GM20000 (cell line): ENCODE measurements at regions not wholly inside any gene's neighbourhood (a gene's known extent, or its start where the extent isn't known, plus 50 kb on each side); places are given as distances from the start of the nearest gene placed in this dataset.

ENCODE experiments used
- DNase-seq: peaks from one replicate; pipeline ENCODE4 v3.0.0; 2012; ENCODE audit warnings: low spot score
- CTCF ChIP-seq: IDR thresholded peaks from 2 replicates; pipeline ENCODE4 v1.5.1; 2012; ENCODE audit warnings: mild to moderate bottlenecking, control low read depth; ENCODE audit errors: extremely low read depth, missing control alignments

GRCh38 chr10:78910021-78910420 lies 158.7 kb upstream of the ZMIZ1 start:
- no peak for TF ChIP-seq CTCF
- DNase-seq = no peak

GRCh38 chr10:78910476-78910875 lies 158.3 kb upstream of the ZMIZ1 start:
- TF ChIP-seq CTCF = no peak
- DNase-seq = no peak

DNA sequence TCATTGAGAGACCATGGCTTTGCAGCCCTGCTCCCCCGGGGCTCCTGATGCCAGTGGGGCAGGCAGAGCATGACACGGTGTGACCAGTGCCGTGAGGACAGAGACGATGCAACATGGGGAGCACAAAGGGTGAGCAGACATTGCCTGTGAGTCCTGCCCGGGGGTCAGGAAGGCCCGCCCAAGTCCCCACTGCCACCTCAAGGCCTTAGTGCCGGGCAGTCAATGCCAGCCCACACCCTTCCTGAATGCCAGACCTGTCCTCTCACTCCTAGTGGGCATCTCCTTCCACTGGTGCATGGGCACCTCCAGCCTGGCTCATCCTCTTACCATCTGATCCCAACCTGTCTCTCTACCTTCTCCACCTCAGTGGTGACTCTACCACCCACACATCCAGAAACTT lies 157.9 kb upstream of the ZMIZ1 start:
- DNase-seq = no peak
- TF ChIP-seq CTCF = no peak

- DNase-seq = no peak
- TF ChIP-seq CTCF = no peak
These were observed 157.0 kb upstream of the ZMIZ1 start for GRCh38 chr10:78911533-78912340.

- DNase-seq = no peak
- no peak for TF ChIP-seq CTCF
These were observed 156.2 kb upstream of the ZMIZ1 start for GRCh38 chr10:78912361-78913218.

DNA sequence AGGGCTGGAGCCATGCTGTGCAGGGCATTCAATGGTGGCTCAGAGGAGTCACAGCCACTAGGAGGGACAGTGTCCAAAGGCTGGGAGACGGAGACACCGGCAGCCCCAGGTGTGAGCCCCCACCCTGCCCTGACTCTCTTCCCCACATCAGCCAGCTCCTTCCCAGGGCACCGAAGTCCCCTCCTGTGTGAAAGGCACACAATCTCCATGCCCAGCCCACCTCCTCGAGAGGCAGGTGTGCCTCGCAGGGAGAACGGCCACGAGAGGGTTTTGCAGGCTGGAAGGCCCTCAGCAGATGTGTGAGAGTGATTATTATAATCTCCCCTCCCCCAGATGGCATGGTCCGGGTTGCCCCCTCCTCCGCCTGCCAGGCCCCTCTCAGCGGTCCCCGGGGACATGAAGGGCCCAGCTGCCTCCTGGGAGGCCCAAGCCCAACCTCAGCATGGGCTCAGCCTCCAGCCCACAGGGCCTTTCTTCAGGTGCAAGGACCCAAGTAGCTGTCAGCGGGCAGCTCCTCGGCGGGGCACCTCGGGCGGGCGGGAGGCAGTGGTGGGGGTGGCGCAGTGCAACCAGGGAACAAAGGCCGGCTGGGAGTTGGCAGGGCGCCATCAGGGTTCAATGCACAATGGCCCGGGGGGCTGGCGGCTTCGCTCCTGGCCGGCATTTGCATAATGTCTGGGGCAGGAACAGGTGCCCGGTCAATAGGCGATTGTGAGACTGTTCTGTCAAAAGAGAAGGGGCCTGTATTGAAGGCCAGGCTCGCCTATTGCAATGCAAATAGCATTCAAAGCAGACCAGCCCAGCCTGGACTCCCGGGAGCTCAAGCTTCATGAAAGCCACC lies 155.3 kb upstream of the ZMIZ1 start:
- no peak for TF ChIP-seq CTCF
- no peak for DNase-seq

GRCh38 chr10:78914060-78914378 lies 154.7 kb upstream of the ZMIZ1 start:
- TF ChIP-seq CTCF = no peak
- no peak for DNase-seq
